HTR-8/SVneo (cell line): ENCODE measurements at regions not wholly inside any gene's neighbourhood (a gene's known extent, or its start where the extent isn't known, plus 50 kb on each side); places are given as distances from the start of the nearest gene placed in this dataset.

ENCODE experiments used
- DNase-seq: peaks from one replicate; pipeline ENCODE4 v3.0.0; 2011; ENCODE audit warnings: low spot score, mixed read lengths; ENCODE audit not compliant: insufficient read length
- FAIRE-seq: peaks from 2 replicates; lab custom pipeline; 2011; peaks lifted over from hg19 to GRCh38; lab: Jason Lieb, UNC

DNA sequence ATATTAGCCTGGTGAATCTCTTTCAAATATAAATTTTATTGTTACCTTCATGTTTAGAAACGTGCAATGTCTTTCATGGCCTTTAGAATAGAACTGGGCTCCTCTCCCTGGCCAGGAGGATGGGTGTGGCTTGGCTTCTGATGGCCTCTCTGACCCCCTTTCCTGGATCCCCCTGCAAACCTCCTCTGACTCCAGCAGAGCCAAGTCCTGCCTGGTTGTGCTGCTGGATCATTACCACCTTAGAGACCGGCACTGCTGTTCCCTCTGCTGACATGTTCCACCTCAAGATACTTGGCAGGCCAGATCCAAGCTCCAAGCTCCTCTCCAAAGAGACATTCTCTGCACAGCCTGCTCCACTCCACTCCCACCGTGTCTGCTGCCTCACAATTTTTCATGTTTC is 823.8 kb upstream of the HS6ST1 start:
- no peak for FAIRE-seq
- no peak for DNase-seq

DNA sequence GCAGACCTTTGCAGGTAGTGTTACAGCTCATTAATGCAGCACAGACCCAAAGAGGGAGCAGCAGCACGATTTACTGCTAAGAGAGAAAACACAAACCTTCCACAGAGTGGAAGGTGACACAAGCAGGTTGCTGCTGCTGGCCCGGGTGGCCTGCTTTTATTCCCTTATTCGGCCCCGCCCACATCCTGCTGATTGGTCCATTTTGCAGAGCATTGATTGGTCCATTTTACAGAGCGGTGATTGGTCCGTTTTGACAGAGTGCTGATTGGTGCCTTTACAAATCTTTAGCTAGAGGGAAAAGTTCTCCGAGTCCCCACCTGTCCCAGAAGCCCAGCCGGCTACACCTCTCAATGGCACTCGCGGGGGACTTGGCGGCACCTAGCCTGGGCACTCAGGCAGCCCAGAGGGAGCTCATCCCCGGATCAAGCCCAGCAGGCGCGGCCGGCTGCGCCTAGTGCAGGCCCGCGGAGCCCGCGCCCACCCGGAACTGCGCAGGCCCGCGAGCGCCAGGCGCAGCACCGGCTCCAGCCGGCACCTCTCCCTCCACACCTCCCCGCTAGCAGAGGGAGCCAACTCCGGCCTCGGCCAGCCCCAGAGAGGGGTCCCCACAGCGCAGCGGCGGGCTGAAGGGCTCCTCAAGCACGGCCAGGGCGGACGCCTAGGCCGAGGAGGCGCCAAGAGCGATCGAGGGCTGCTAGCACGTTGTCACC is 825.6 kb upstream of the HS6ST1 start:
- no peak for FAIRE-seq
- no peak for DNase-seq

DNA sequence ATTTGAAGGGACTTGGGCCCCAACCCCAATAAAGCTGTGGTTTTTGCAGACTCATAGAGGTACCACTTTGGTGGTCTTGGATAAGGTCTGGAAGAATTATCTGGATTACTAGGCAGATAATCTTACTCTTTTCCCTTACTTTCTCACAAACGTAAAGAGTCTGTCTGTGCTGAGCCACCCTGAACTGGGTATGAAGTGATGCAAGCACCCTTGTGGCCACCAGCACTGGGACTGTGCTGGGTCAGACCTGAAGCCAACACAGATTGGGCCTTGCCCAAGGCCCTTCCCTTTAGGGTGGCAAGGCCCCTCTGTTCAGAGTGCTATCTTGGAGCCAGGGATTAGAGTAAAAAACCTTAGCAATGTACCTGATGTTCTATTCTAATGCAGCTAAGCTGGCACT is 827.0 kb upstream of the RAB6C start:
- FAIRE-seq (no peak), DNase-seq (no peak)

DNA sequence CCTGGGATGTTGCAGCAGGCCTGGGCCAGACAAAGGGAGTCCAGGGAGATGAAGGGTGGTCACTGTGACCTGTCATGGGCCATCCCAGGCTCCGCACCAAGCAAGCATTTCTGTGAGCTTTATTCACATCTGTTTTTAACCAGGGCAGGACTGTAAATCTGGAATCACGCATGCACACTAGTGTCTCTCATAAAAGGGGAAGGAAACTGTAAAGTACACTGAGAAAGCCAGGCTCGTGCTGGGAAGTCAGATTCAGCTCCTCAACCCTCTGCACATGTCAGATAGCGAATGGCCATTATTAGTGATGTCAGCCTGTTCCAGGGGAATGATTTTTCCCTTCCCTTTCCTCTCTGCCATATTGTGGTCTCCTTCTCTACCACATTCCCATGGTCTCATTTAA is 818.6 kb upstream of the RAB6C start:
- no peak for FAIRE-seq
- DNase-seq, result no peak

DNA sequence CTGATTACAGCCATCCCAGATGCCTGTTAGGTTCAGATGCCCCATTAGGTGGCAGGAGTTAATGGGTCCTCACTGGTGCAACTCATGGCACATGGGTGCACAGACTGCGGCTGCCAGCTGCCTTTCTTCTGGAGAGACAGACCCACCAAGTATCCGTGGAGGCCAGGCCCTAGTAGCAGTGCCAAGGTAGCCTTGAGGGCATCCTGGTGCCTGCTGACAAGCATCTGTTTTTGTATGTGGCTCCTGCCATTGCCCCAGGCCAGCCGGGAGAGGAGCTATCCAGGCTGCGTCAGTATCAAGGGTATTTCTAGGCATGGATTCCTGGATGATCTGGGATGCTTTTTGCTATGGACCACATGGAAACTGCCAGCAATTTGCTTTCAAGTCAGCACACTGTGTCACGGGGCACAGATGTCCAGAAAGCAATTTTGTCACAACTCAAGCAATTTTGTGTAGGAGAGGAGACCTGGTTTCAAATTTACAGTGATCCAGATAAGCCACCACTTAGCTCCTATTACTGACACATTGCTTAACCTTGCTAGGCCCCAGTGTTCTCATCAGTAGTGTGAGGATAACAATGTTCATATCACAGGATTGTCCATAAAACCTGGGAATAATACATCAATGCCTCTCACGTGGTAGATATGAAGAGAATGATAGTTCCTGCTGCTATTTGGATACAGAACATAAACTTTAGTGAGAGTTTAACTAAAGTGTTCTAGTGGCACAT is 815.1 kb upstream of the RAB6C start:
- no peak for DNase-seq

DNA sequence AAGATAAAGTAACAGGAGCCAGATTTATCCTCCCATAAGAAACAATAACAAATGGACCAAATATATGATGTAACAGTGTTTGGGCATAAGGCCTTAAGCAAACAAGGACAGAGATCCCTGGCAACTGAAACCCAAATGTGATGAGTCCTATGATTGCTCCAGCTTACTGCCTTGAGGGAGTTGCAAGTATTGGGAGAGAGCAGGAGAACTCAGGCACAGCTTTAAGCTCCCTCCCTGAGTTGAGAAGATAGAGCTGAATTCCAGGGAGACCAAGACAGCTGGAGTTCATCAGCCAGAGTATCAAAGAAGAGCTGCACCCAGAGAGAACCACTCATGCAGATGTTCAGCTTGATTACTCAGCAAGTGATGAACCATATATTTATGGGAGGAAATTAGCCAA is 814.5 kb upstream of the RAB6C start:
- FAIRE-seq (no peak), DNase-seq (no peak)

More for the DNA sequence above, 815.1 kb upstream of the RAB6C start:
- FAIRE-seq, result no peak

DNA sequence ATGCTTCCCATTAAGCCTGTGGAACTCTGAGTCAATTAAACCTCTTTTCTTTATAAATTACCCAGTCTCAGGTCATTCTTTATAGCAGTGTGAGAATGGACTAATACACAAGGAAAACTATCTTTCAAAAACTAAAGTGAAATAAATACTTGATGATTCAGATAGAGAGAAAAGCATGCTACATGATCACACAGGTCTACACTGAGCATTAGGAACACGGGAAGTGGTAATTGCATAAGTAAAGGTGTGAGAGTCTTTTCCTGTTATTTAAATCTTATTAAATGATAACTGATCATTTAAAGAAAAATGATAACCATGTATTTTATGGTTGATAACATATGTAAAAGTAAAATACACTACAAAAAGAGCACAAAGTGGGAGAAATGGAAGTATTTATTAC is 812.0 kb upstream of the RAB6C start:
- FAIRE-seq, result no peak
- DNase-seq, result no peak

DNA sequence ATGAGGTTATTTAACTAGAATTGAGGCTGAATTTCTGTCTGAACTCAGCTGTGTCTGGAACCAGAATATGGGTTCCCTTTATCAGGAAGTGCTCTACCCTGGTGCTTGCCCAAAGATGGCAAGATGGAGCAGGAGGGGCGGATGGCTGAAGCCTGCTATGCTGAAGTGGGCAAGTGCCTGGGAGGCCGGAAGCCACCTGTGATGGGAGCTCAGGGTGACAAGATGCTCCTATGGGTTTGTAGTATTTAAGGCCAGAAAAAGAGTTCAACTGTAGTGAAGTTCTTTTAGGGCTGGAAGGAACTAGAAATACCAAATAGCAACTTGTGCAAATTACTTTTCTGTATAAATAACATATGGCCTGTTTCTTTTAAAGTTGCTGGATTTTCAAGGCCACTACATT is 808.9 kb upstream of the RAB6C start:
- DNase-seq, result no peak
- no peak for FAIRE-seq

DNA sequence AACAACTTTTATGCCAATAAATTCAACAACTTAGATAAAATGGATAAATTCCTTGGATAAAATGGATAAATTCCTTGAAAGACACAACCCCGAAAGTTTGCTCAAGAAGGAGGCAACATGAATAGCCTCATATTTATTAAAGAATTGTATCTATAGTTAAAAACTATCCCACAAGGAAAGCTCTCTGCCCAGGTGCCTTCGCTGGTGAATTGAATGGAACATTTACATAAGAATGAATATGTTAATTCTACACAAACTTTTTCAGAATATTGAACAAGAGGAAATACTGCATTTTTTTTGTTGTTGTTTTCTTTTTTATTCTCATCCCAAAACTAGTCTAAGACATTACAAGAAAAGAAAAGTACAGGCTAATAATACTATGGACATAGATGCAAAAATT is 805.3 kb upstream of the RAB6C start:
- FAIRE-seq (no peak), DNase-seq (no peak)

DNA sequence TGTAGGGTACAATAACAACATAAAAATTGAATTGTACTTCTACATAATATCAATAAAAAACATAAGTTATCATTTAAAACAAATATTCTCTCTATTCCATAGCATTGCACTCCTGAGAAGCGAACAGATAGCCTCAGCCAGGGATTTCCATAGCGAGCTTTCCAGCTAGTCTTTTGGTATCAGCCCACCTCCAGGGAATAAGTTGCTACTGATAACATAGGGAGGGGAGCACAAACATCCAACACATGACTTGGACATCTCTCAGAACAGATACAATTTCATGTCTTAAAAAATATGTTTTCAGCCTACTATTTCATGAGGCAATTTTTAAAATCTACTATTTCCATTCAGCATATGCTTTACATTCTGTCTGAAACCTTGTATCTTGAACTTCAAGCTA is 804.4 kb upstream of the RAB6C start:
- no peak for FAIRE-seq
- no peak for DNase-seq

DNA sequence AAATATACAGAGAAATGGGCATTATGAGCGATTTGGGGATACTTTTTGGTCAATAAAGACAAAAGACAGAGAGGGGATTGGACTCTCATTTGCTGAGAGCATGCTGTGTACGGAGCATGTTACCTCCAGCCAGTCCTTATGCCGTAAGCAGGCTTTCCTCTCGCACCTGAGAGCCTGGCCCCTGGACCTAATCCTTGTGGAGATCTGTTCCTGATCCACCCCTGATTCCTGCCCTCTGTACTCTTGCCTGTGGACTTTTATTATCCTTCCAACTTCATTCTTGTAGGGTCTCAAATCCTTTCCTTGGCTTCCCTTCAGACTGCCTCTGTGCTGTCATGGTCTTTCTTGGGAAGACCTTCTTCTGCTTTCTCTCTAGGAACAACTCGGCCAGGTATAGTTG is 803.1 kb upstream of the RAB6C start:
- FAIRE-seq (no peak), DNase-seq (no peak)

DNA sequence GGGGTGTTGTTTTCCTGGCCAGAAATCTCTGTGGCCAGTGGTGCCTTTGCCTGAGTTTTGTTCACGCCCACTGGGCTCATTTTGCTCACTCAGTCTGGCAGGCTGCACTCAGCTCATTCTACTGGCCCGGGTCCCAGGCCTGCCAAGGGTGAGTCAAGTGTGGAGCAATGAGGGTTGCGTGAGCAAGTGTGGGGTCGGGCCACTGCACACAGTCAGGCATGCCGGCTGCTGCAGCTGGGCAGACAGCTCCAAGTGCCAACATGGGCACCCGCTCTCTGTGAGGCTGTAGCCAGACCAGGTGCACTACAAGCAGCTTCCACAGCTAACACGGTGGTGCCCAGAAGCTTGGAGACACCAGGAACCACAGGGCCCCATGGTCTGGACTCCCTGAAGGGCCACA is 801.1 kb upstream of the RAB6C start:
- FAIRE-seq, result no peak
- DNase-seq, result no peak

DNA sequence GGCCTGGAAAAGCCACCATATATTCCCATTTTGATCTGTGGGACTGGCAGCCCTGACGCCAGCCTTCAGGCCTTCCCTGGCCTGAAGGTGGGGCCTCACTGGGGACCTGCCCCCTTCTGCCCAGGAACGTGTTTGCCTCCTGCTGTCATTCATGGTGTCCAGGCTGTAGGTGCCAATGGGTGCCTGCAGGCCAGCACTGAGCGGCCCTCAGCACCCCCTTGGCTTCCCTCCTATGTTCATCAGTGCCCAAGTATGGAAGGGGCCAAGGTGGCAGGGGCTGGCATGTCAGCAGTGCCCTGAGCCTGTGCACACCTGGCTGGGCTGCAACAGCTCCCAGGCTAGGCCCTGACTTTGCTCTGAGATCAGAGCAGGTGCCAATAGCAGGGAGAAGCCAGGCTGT is 800.3 kb upstream of the RAB6C start:
- DNase-seq (no peak), FAIRE-seq (no peak)

DNA sequence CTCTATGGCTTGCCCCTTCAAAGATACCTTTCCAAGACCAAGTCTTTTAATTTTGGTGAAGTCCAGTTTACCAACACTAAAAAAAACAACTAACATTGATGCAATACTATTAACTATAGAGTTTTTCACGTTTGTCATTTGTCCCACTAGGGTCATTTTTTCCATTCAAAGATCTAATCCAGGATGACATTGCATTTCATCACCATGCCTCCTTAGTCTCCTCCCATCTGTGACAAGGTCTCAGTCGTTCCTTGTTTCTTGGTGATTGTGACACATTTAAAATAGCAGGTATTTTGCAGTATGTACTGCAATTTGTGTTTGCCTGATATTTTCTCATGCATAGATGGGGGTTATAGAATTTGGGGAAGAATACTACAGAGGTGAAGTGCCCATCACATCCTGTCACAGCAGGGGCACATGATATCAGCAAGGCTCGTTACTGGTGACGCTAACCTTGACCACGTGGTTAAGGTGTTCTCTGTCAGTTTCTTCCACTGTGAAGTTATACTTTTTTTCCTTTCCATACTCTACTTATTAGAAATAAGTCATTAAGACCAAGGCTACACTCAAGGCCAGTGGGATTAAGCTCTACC is 799.2 kb upstream of the RAB6C start:
- DNase-seq (no peak), FAIRE-seq (no peak)

DNA sequence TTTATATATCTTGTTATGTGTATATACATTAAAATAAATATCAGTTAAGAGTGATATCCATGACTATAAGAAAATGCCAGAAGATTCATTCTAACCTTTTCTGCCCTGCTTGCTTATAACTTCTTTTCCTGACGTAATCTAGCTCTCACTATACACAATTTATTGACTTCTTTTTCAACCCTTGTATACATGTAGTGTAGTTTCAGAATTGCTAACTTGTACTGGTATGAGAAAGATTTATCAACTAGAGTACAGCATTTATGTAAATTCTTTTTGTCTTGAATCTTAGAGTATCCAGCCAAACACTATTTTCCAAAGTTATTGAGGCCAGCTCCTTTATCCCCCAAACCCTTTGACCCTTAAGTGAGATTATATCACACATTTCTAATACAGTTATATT is 798.0 kb upstream of the RAB6C start:
- DNase-seq, result no peak

DNA sequence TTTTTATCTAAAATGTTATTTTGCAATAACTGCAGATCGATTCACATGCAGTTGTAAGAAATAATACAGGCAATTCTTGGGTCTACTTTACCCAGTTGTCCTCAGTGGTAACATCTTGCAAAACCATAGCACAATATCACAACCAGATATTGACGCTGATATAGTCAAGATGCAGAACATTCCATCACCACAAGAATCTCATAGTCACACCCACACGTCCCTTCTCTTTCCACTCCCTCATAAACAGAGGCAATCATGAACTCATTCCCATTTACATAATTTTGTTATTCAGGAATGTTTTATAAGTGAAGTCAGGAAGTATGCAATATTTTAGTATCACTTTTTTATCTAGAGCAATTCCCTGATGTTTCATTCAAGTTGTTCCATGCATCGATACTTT is 797.5 kb upstream of the RAB6C start:
- FAIRE-seq, result no peak
- no peak for DNase-seq

More for the DNA sequence above, 798.0 kb upstream of the RAB6C start:
- FAIRE-seq, result no peak

DNA sequence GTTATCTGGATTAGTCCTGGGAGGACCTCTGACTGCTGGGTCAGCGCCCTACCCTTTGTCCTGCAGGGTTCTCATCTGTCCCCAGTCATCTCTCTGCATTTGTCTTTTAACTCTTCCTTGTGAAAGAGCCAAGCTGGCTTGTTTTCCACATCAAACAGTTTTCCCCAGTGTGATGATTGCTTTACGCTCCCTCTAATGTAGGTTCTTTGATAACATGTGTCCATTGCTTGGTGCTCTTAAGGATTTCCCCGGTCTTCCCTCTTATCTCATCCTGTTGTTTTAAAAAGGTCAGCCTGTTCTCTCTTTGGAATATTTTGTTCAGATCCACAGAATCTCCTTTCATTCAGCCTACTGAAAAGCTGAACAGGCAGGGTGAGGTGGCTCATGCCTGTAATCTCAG is 792.1 kb upstream of the RAB6C start:
- no peak for DNase-seq
- no peak for FAIRE-seq

DNA sequence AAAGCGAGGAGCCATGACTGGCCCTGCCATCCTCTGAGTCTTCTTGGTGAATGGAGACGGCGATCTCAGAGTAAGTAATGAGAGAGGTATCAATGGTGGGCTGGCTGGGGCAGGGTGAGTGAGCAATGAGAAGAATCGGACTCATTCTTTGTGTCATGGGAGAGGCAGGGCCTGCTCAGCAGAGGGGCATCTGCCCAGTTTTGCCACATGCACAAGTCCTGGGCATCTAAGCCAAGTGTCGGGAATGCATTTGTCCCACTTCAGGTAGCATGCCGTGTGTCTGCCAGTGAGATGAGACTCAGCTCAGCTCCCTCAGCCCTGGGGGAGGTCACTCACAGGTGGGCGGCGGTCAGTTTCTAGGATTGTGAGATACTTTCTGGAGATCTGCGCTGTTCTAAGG is 791.0 kb upstream of the RAB6C start:
- DNase-seq (no peak), FAIRE-seq (no peak)

DNA sequence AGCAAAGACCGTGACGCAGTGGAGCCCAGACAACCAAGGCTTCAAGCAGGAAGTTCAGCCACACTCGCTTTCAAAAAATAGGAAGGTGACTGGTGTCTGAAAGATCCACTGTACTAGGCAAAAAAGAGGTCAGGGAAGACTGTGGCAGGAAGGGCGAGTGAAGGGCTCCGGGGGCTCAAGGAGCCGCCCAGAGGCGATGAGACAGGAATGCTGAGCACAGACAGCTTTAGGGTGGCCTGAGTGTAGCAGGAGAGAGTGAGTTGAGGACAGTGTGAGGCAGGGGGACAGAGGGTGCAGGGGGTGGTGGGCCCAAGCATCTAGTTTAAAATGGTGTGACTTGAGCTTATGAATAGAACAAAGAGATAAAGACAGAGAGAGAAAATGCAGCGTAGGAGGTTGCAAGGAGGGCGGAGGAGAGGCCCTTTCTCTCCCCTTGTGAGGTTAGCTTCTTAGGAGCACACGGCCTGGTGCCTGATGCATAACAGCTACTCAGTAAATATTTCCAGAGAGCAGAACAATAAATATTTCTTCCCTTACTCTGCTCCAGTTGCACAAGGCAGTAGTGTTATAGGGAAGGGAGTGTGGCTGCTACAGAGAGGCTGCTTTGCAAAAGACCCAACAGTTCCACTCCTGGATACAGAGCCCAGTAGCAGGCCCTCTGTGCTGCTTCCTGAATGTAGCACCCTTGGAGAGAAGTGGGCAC is 789.7 kb upstream of the RAB6C start:
- DNase-seq (no peak), FAIRE-seq (no peak)

DNA sequence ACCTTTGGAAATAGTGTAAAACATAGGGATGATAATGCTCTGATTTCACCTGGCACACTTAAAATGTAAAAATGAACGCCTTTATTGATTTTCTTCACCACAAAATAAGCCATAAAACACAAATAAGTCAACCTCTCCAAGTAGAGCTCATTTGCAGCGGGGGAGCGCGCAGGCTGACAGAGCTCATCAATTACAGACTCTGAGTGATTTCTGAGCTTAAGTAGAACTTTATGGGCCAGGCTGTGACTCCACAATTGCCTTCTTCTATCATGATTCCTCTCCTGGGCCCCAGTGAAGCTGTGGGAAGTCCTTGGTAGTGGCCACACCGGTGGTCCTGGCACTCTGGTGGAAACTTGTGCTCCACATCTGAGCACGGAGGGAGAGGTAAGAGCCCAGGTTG is 789.0 kb upstream of the RAB6C start:
- DNase-seq (no peak), FAIRE-seq (no peak)

DNA sequence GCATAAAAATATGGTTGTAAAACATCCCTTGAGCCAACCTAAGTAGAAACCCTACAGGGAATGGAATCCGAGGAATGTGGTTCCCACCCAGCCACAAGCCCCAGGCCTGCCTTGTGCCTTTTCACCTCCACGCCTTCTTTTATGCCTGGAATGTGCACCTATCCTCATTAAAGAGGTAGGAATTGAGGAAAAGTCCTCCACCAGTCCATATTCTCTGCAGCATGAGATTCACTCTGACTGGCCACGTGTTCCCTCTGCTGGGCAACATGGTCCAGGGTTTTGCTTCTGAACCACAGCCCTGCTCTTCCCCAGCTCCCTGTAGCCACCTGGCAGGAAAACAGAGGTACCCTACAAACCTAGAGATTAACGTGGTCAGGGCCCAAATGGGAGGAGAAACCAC is 787.9 kb upstream of the RAB6C start:
- no peak for FAIRE-seq

More for the DNA sequence above, 787.9 kb upstream of the RAB6C start:
- no peak for DNase-seq
